IMR-90 (cell line): ENCODE measurements at regions not wholly inside any gene's neighbourhood (a gene's known extent, or its start where the extent isn't known, plus 50 kb on each side); places are given as distances from the start of the nearest gene placed in this dataset.

Experiments used
- ATAC-seq: fragments of 200-7000 bp; cut with Tn5 transposase; 2 replicates; pipeline ENCODE4 v1.9.1; 2020; ENCODE audit warnings: low read depth, mild to moderate bottlenecking, moderate library complexity
- BruUV-seq: library from RNA; stranded (reverse); fragments of 400-500 nt; replicated peaks from 2 replicates; lab custom pipeline; 2021; lab: Mats Ljungman, UMichigan
- CTCF ChIA-PET: fragments of 300-600 bp; formaldehyde crosslinking; extraction: SDS; loops from one replicate; lab custom pipeline; 2021; ENCODE audit warnings: antibody characterized with exemption; lab: Yijun Ruan, JAX
- POLR2A ChIA-PET: fragments of 300-600 bp; sonication (Branson Sonifier 250); formaldehyde crosslinking; loops from one replicate; lab custom pipeline; 2022; ENCODE audit warnings: antibody characterized with exemption; ENCODE audit not compliant: unreplicated experiment; lab: Charles Lee
- DNase-seq: peaks from one replicate; pipeline ENCODE4 v3.0.0; 2013
- H2AFZ ChIP-seq: replicated peaks from 2 replicates; pipeline ENCODE3; 2013; ENCODE audit warnings: low read length, mild to moderate bottlenecking; ENCODE audit not compliant: poor library complexity
- H2AK5ac ChIP-seq: 2 replicates; pipeline ENCODE4 v1.6.1; 2013; ENCODE audit warnings: low read depth, low read length, inconsistent platforms
- H2AK9ac ChIP-seq: replicated peaks from 2 replicates; pipeline ENCODE3; 2013; ENCODE audit warnings: mild to moderate bottlenecking, low read depth, low read length, moderate library complexity; ENCODE audit not compliant: poor library complexity
- H2BK120ac ChIP-seq: 2 replicates; pipeline ENCODE4 v1.6.1; 2013; ENCODE audit warnings: low read depth, low read length, inconsistent platforms
- H2BK15ac ChIP-seq: 3 replicates; pipeline ENCODE4 v1.6.1; 2013; ENCODE audit warnings: low read depth, low read length, inconsistent platforms
- H2BK20ac ChIP-seq: 2 replicates; pipeline ENCODE4 v1.6.1; 2013; ENCODE audit warnings: low read depth, mild to moderate bottlenecking, inconsistent platforms, low read length, moderate library complexity
- H2BK5ac ChIP-seq: 2 replicates; pipeline ENCODE4 v1.6.1; 2013; ENCODE audit warnings: mild to moderate bottlenecking, low read depth, low read length, inconsistent platforms; ENCODE audit not compliant: poor library complexity, severe bottlenecking
- H3K14ac ChIP-seq: replicated peaks from 2 replicates; pipeline ENCODE4 v1.6.1; 2013; ENCODE audit warnings: low read depth, low read length, inconsistent platforms
- H3K18ac ChIP-seq: 2 replicates; pipeline ENCODE4 v1.6.1; 2013; ENCODE audit warnings: low read depth, low read length, control low read depth
- H3K23ac ChIP-seq: 2 replicates; pipeline ENCODE4 v1.6.1; 2013; ENCODE audit warnings: low read depth, low read length, inconsistent platforms
- H3K27ac ChIP-seq: 2 replicates; pipeline ENCODE4 v1.5.1; 2013; ENCODE audit warnings: mild to moderate bottlenecking, control low read depth, low read length; ENCODE audit not compliant: insufficient read depth
- H3K27me3 ChIP-seq: 2 replicates; pipeline ENCODE4 v1.6.1; 2013; ENCODE audit warnings: low read length; ENCODE audit not compliant: control insufficient read depth, insufficient read depth
- H3K36me3 ChIP-seq: 2 replicates; pipeline ENCODE4 v1.6.1; 2013; ENCODE audit warnings: low read length, mixed read lengths; ENCODE audit not compliant: control insufficient read depth, insufficient read depth
- H3K4ac ChIP-seq: 2 replicates; pipeline ENCODE4 v1.6.1; 2013; ENCODE audit warnings: low read depth, low read length, inconsistent platforms
- H3K4me1 ChIP-seq: 2 replicates; pipeline ENCODE4 v1.6.1; 2013; ENCODE audit warnings: low read length, mixed read lengths; ENCODE audit not compliant: control insufficient read depth, insufficient read depth
- H3K4me2 ChIP-seq: 2 replicates; pipeline ENCODE4 v1.6.1; 2013; ENCODE audit warnings: low read depth, mild to moderate bottlenecking, control low read depth, low read length, moderate library complexity
- H3K4me3 ChIP-seq: 2 replicates; pipeline ENCODE4 v1.5.1; 2013; ENCODE audit warnings: low read depth, mild to moderate bottlenecking, control low read depth, low read length, moderate library complexity; ENCODE audit not compliant: insufficient read depth
- H3K56ac ChIP-seq: 2 replicates; pipeline ENCODE4 v1.6.1; 2013; ENCODE audit warnings: low read length, inconsistent platforms; ENCODE audit not compliant: insufficient read depth; ENCODE audit errors: extremely low read depth
- H3K79me1 ChIP-seq, 2 experiments: 2 replicates each; pipeline ENCODE4 v1.6.1; 2013; ENCODE audit warnings: low read length in 2 of 2, inconsistent platforms in 1 of 2, low read depth in 1 of 2
- H3K9ac ChIP-seq: 2 replicates; pipeline ENCODE4 v1.6.1; 2013; ENCODE audit warnings: low read depth, low read length, control low read depth
- H3K9me1 ChIP-seq: 2 replicates; pipeline ENCODE4 v1.6.1; 2013; ENCODE audit warnings: low read length, inconsistent platforms; ENCODE audit not compliant: insufficient read depth
- H3K9me3 ChIP-seq: 2 replicates; pipeline ENCODE4 v1.6.1; 2013; ENCODE audit warnings: low read length; ENCODE audit not compliant: control insufficient read depth, insufficient read depth
- H4K20me1 ChIP-seq: 2 replicates; pipeline ENCODE4 v1.6.1; 2013; ENCODE audit warnings: low read length, inconsistent platforms; ENCODE audit not compliant: insufficient read depth
- H4K5ac ChIP-seq: 2 replicates; pipeline ENCODE4 v1.6.1; 2013; ENCODE audit warnings: mild to moderate bottlenecking, low read depth, low read length, control low read depth
- H4K8ac ChIP-seq, 2 experiments: 2 replicates each; pipeline ENCODE4 v1.6.1; 2013; ENCODE audit warnings: low read depth in 2 of 2, low read length in 2 of 2, control low read depth in 1 of 2, inconsistent platforms in 1 of 2
- H4K91ac ChIP-seq: 2 replicates; pipeline ENCODE4 v1.6.1; 2013; ENCODE audit warnings: low read depth, low read length, inconsistent platforms; ENCODE audit not compliant: insufficient read depth
- BHLHE40 ChIP-seq: fragments of 150-350 bp; IDR thresholded peaks from 2 replicates; pipeline ENCODE4 v1.6.1; 2016; ENCODE audit warnings: mild to moderate bottlenecking, low read depth, low read length
- CHD1 ChIP-seq: IDR thresholded peaks from 2 replicates; pipeline ENCODE4 v1.6.1; 2012; ENCODE audit warnings: low read depth, low read length, improper control_type of control experiment
- CTCF ChIP-seq: conservative IDR thresholded peaks from 2 replicates; pipeline ENCODE4 v1.5.1; 2012; ENCODE audit warnings: mild to moderate bottlenecking, low read depth, low read length, improper control_type of control experiment
- ELK1 ChIP-seq: fragments of 150-350 bp; IDR thresholded peaks from 2 replicates; pipeline ENCODE4 v1.6.1; 2016; ENCODE audit warnings: low read depth, mild to moderate bottlenecking, low read length, moderate library complexity, borderline replicate concordance
- FOS ChIP-seq: fragments of 150-350 bp; IDR thresholded peaks from 2 replicates; pipeline ENCODE4 v1.6.1; 2016; ENCODE audit warnings: low read depth, low read length
- MAFK ChIP-seq: IDR thresholded peaks from 2 replicates; pipeline ENCODE4 v1.6.1; 2012; ENCODE audit warnings: low read depth, low read length, improper control_type of control experiment
- MAZ ChIP-seq: IDR thresholded peaks from 2 replicates; pipeline ENCODE4 v1.6.1; 2012; ENCODE audit warnings: low read depth, mild to moderate bottlenecking, low read length, improper control_type of control experiment, moderate library complexity, borderline replicate concordance
- MXI1 ChIP-seq: IDR thresholded peaks from 2 replicates; pipeline ENCODE4 v1.6.1; 2012; ENCODE audit warnings: low read depth, mild to moderate bottlenecking, low read length, moderate library complexity, borderline replicate concordance
- RFX5 ChIP-seq: IDR thresholded peaks from 2 replicates; pipeline ENCODE4 v1.8.0; 2012; ENCODE audit warnings: low read depth, mild to moderate bottlenecking, low read length, moderate library complexity
- WGBS, 2 experiments: methylation state at CpG; one replicate each; pipeline versions ENCODE4 v1.1.5 to v1.1.7; 2013; ENCODE audit warnings: missing lambda C conversion rate in 2 of 2; ENCODE audit not compliant: insufficient read length in 1 of 2; ENCODE audit errors: extremely low coverage in 2 of 2; 5-methylcytosine and 5-hydroxymethylcytosine counted together
- dilution Hi-C: fragments of 300-500 bp; cut with HindIII; formaldehyde crosslinking; loops from one replicate; pipeline ENCODE4 v1.14.3; 2018; ENCODE audit warnings: low sequenced_read_pairs; ENCODE audit not compliant: unreplicated experiment
- in situ Hi-C: fragments of 300-500 bp; cut with MboI; formaldehyde crosslinking; loops from 3 replicates; pipeline ENCODE4 v1.14.3; 2019; ENCODE audit warnings: low sequenced_read_pairs, inconsistent platforms, mixed read lengths
- intact Hi-C: fragments of 100-400 bp; cut with micrococcal nuclease; formaldehyde crosslinking; loops from 2 replicates; pipeline ENCODE4 v1.10.0; 2022

- BruUV-seq = no TSS peak
- ATAC-seq = no peak
- in situ Hi-C loops = no loop called here
Observed at GRCh38 chr10:45505311-45505710, 131.3 kb downstream of the ALOX5 start.

More at GRCh38 chr10:45505311-45505710, 131.3 kb downstream of the ALOX5 start:
- no peak overlapping the region for H2AK5ac ChIP-seq
- H4K5ac ChIP-seq = no peak overlapping the region
- no peaks in the 10 kb centered on the region for H3K27me3 ChIP-seq
- H3K27ac ChIP-seq = no peak overlapping the region
- H3K9ac ChIP-seq = no peak overlapping the region
- POLR2A ChIA-PET = no interaction called here
- intact Hi-C loops (no loop called here), dilution Hi-C loops (no loop called here)
- H4K91ac ChIP-seq = no peak overlapping the region
- no peak overlapping the region for H2BK20ac ChIP-seq
- no peak overlapping the region for H3K14ac ChIP-seq
- no peak overlapping the region for H2BK5ac ChIP-seq
- H3K4me2 ChIP-seq = no peak overlapping the region
- H3K23ac ChIP-seq = no peak overlapping the region
- no peaks in the 10 kb centered on the region for H3K79me1 ChIP-seq
- H2BK15ac ChIP-seq = no peak overlapping the region
- no peak overlapping the region for H3K4ac ChIP-seq
- H4K8ac ChIP-seq = no peak overlapping the region
- no peak overlapping the region for H2AFZ ChIP-seq
- WGBS, 2 experiments = no CpG with 5 or more reads among the region's 2 CpGs
- H3K9me1 ChIP-seq = no peaks in the 10 kb centered on the region
- H3K36me3 ChIP-seq = no peaks in the 10 kb centered on the region
- TF ChIP-seq ELK1 (no peak), MAFK (no peak), MXI1 (no peak), CHD1 (no peak), RFX5 (no peak), BHLHE40 (no peak), FOS (no peak), MAZ (no peak), CTCF (no peak)
- no peak overlapping the region for H3K18ac ChIP-seq
- no peak for DNase-seq
- no peaks in the 10 kb centered on the region for H3K4me1 ChIP-seq
- H2AK9ac ChIP-seq = no peak overlapping the region
- no peak overlapping the region for H3K56ac ChIP-seq
- H3K9me3 ChIP-seq = no peaks in the 10 kb centered on the region
- H2BK120ac ChIP-seq = no peak overlapping the region
- CTCF ChIA-PET = no interaction called here
- no peaks in the 10 kb centered on the region for H4K20me1 ChIP-seq
- H3K4me3 ChIP-seq = no peak overlapping the region
